Middle frontal gyrus (tissue), 1 donor: ENCODE measurements at regions not wholly inside any gene's neighbourhood (a gene's known extent, or its start where the extent isn't known, plus 50 kb on each side); places are given as distances from the start of the nearest gene placed in this dataset.

Experiments
- DNase-seq: peaks from one replicate; pipeline ENCODE4 v3.0.0-alpha.2; 2015; ENCODE audit warnings: low spot score; ENCODE audit errors: extremely low spot score

- peak; percentile 56 for DNase-seq
Measured at GRCh38 chr22:27113211-27113635, 455.8 kb downstream of the MIAT start.

- DNase-seq = no peak
Measured at GRCh38 chr22:27113641-27114040, 456.3 kb downstream of the MIAT start.

GRCh38 chr22:27114186-27114585 lies 456.8 kb downstream of the MIAT start:
- no peak for DNase-seq

- no peak for DNase-seq
Measured at GRCh38 chr22:27115410-27115809, 458.0 kb downstream of the MIAT start.

- no peak for DNase-seq
Measured at GRCh38 chr22:27115816-27116256, 458.4 kb downstream of the MIAT start.

- DNase-seq = no peak
Measured at GRCh38 chr22:27116312-27117086, 459.1 kb downstream of the MIAT start.

- no peak for DNase-seq
Measured at GRCh38 chr22:27120036-27120435, 462.6 kb downstream of the MIAT start.

GRCh38 chr22:27122574-27122973 lies 465.2 kb downstream of the MIAT start:
- DNase-seq = no peak

- DNase-seq = no peak
Measured at GRCh38 chr22:27123880-27124279, 466.5 kb downstream of the MIAT start.

- no peak for DNase-seq
Measured at GRCh38 chr22:27124351-27124966, 467.1 kb downstream of the MIAT start.

GRCh38 chr22:27125539-27125938 lies 468.2 kb downstream of the MIAT start:
- DNase-seq = no peak

GRCh38 chr22:27127911-27128310 lies 470.5 kb downstream of the MIAT start:
- DNase-seq = no peak

GRCh38 chr22:27128461-27129085 lies 471.2 kb downstream of the MIAT start:
- DNase-seq = no peak

GRCh38 chr22:27129266-27129665 lies 471.9 kb downstream of the MIAT start:
- no peak for DNase-seq

- DNase-seq = no peak
Measured at GRCh38 chr22:27130906-27131305, 473.5 kb downstream of the MIAT start.

GRCh38 chr22:27131346-27131745 lies 474.0 kb downstream of the MIAT start:
- DNase-seq = no peak

GRCh38 chr22:27132400-27132799 lies 475.0 kb downstream of the MIAT start:
- no peak for DNase-seq

- no peak for DNase-seq
Measured at GRCh38 chr22:27133019-27133431, 475.6 kb downstream of the MIAT start.

- DNase-seq = no peak
Measured at GRCh38 chr22:27133681-27134314, 476.4 kb downstream of the MIAT start.

- DNase-seq = no peak
Measured at GRCh38 chr22:27134315-27134701, 476.9 kb downstream of the MIAT start.

GRCh38 chr22:27135031-27135981 lies 477.9 kb downstream of the MIAT start:
- no peak for DNase-seq
